Activated CD4-positive, alpha-beta T cell treated with anti-CD3 and anti-CD28 coated beads, Interleukin-2, amount 10 ng/mL, durations not matched to agents 24 days and 14 days (primary cell): ENCODE measurements at regions not wholly inside any gene's neighbourhood (a gene's known extent, or its start where the extent isn't known, plus 50 kb on each side); places are given as distances from the start of the nearest gene placed in this dataset.

Experiments
- DNase-seq: peaks from one replicate; pipeline ENCODE4 v3.0.0; 2022
- H3K27ac Mint-ChIP-seq: one replicate; pipeline ENCODE4 v1.8.0; 2022; ENCODE audit warnings: mild to moderate bottlenecking, mixed read lengths
- H3K27me3 Mint-ChIP-seq: one replicate; pipeline ENCODE4 v1.8.0; 2022; ENCODE audit warnings: mixed read lengths
- H3K36me3 Mint-ChIP-seq: one replicate; pipeline ENCODE4 v1.8.0; 2022; ENCODE audit warnings: low read depth, mild to moderate bottlenecking, mixed read lengths
- H3K4me1 Mint-ChIP-seq: one replicate; pipeline ENCODE4 v1.8.0; 2021; ENCODE audit warnings: mixed read lengths
- H3K4me3 Mint-ChIP-seq: one replicate; pipeline ENCODE4 v1.8.0; 2022; ENCODE audit warnings: mild to moderate bottlenecking, moderate library complexity, mixed read lengths
- H3K9me3 Mint-ChIP-seq: one replicate; pipeline ENCODE4 v1.8.0; 2021; ENCODE audit warnings: mixed read lengths
- intact Hi-C: fragments of 100-400 bp; cut with micrococcal nuclease; formaldehyde crosslinking; loops from one replicate; pipeline ENCODE4 v1.15.1; 2023

DNA sequence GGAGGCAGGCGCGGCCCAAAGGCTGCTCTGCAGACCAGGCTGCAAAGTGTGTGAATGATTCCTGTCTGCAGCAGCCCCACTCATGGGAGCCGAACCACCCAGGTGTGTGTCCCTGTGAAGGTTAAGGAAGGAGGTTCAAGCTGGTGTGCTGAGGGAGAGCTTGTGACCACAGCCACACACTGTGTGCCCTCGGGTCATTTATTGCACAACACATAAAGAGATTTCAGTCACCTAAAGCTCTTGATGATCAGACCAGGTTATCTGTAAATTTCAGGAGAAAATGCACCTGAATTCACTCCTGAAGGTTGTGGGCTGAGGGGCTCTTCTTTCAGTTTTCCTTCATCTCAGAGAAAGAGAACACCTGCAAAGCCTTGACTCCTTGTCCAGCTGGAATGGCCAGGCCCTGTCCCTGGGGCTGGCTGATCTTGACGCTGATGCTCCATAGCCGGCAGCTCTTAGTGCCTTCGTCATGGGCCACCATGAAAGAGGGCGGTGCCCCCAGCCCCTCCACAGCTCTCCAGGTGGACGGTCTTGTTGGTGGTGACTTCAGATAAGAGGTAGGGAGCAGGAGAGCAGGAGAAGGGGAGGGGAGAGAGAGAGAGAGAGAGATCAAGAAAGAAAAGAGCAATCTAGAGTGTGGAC is 110.8 kb upstream of the C1QTNF9B start:
- Mint-ChIP-seq H3K27ac (no peak overlapping the region), H3K36me3 (no peaks in the 10 kb centered on the region), H3K27me3 (peaks cover 24% of the 10 kb centered on the region), H3K4me1 (no peaks in the 10 kb centered on the region), H3K9me3 (no peaks in the 10 kb centered on the region), H3K4me3 (no peak overlapping the region)
- intact Hi-C loops = no loop called here
- DNase-seq = no peak

DNA sequence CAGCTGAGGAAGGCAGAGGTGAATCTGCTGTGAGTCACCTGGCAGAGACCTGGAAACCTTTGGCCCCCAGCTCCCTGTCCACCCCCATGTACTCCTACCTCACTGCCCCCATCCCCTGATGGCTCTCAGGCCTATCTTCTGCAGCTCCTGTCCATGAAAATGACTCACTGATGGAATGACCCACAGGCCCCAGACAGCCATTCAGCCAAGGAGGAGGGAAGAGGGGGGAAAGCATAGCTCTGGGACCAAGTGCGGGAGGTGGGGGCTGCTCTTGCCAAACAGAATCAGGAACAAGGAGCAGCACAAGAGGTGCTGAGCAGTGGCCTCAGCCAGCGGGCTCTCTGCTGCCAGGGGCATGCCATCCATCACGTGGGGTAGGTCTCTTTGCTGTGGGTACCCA is 111.4 kb upstream of the C1QTNF9B start:
- intact Hi-C loops = no loop called here
- no peak overlapping the region for H3K27ac Mint-ChIP-seq
- H3K9me3 Mint-ChIP-seq = no peaks in the 10 kb centered on the region

DNA sequence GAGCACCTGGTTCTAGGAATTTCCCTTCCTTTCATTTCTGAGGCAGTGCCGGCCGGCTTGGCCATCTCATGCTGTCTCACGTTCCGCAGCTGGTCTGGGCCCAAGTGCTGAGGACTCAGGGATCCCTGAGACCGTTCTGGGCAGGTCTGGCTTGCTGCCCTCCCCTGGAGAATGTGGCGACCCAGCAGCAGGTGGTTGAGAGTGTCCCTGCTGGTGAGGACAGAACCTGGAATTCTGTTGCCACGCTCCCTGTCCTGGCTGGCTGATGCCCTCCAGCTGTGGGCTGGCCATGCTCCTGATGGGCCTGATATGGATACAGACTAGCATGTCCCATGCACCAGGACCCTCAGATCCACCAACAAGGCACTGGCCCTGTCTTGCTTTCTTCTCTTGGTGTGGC is 114.0 kb upstream of the C1QTNF9B start:
- Mint-ChIP-seq H3K4me3 (no peak overlapping the region), H3K27me3 (peaks cover 9% of the 10 kb centered on the region), H3K9me3 (no peaks in the 10 kb centered on the region), H3K36me3 (no peaks in the 10 kb centered on the region), H3K27ac (no peak overlapping the region), H3K4me1 (no peaks in the 10 kb centered on the region)
- DNase-seq = no peak
- intact Hi-C loops = no loop called here

More for the DNA sequence above, 111.4 kb upstream of the C1QTNF9B start:
- DNase-seq = no peak
- no peaks in the 10 kb centered on the region for H3K4me1 Mint-ChIP-seq
- H3K36me3 Mint-ChIP-seq = no peaks in the 10 kb centered on the region
- H3K4me3 Mint-ChIP-seq = no peak overlapping the region
- H3K27me3 Mint-ChIP-seq = peaks cover 25% of the 10 kb centered on the region

DNA sequence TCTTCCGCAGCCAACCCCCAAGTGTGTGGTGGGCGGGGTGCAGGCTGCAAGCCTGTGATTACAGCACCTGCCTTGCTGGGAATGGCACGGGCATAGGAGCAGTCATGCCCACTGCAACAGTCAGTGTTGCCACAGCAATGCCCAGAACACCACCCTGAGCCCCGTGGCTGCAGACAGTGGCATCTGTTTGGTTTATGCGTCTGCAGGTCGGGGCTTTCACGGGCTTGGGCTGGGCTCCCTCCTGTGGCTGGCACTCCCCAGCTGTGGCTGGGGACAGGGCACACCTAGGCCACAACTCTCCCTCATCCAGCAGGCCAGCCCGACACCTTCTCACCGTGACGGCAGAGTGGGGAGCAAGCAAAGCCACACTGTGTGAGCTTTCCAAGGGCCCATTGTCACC is 115.3 kb upstream of the C1QTNF9B start:
- H3K9me3 Mint-ChIP-seq = no peaks in the 10 kb centered on the region
- H3K27me3 Mint-ChIP-seq = peaks cover 9% of the 10 kb centered on the region
- intact Hi-C loops = no loop called here
- no peaks in the 10 kb centered on the region for H3K36me3 Mint-ChIP-seq
- H3K4me3 Mint-ChIP-seq = no peak overlapping the region
- no peaks in the 10 kb centered on the region for H3K4me1 Mint-ChIP-seq
- H3K27ac Mint-ChIP-seq = no peak overlapping the region
- DNase-seq = no peak

DNA sequence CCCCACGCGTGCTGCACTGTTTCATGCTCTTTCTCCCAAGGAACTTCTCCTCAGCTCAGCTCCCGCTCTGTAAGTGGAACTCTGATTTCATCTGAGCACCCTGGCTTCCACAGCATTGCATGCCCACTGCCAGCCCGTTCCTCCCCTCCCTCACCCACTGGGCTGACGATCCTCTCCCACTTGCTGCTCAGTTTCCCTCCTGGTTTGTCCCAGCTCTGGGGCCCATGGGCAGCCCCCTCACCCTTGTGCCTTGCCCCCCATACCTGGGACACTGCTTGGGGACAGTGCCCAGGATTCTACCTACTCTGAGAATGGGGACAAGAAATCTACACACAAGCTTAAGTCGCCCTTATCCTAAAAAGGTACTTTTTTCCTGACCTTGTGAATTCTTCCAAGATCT is 115.9 kb upstream of the C1QTNF9B start:
- intact Hi-C loops = no loop called here
- peaks cover 9% of the 10 kb centered on the region for H3K27me3 Mint-ChIP-seq
- H3K9me3 Mint-ChIP-seq = no peaks in the 10 kb centered on the region
- no peak overlapping the region for H3K27ac Mint-ChIP-seq
- DNase-seq = no peak
- no peaks in the 10 kb centered on the region for H3K4me1 Mint-ChIP-seq
- H3K36me3 Mint-ChIP-seq = no peaks in the 10 kb centered on the region
- no peak overlapping the region for H3K4me3 Mint-ChIP-seq

DNA sequence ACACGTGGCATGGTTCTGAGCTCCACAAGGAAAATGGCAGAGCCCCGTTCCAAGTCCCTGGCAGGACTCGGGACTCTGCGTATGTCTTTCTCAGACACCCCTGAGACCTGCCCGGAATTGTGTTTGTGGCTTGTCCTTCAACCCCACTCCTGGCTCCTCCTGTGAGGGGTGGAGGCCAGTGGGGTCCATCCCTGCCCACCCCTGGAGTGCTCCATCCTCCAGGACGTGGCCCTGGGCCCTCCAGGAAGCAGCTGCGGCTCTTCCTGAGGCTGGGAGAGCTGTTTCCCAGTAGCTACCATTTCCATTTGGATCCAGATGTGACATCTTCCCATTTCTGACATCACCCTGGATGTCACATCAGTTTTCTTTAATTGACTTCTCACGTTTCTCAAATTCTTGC is 118.7 kb upstream of the C1QTNF9B start:
- no peak overlapping the region for H3K27ac Mint-ChIP-seq
- H3K9me3 Mint-ChIP-seq = no peaks in the 10 kb centered on the region
- no peak overlapping the region for H3K4me3 Mint-ChIP-seq
- DNase-seq = no peak
- H3K4me1 Mint-ChIP-seq = no peaks in the 10 kb centered on the region
- peaks cover 2% of the 10 kb centered on the region for H3K27me3 Mint-ChIP-seq
- H3K36me3 Mint-ChIP-seq = no peaks in the 10 kb centered on the region
- intact Hi-C loops = no loop called here

DNA sequence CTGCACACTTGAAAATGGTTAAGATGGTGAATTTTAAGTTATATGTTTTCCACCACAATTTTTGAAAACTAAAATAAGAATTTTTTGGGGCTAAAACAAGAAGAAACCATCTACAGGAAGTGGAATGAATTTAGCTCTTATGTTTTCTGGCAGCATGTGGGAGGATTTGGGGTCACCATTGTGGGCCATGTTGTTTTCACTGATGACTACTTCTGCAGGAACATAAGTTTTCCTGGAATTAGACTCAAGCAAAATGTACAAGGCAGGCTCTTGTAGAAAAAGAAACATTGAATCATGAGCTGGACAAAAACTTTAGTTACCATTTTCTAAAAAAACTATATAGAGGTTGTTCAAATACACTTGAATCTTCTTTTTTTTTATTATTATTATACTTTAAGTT is 125.3 kb upstream of the C1QTNF9B start:
- Mint-ChIP-seq H3K27me3 (peaks cover 8% of the 10 kb centered on the region), H3K9me3 (no peaks in the 10 kb centered on the region), H3K4me3 (no peak overlapping the region), H3K4me1 (peaks cover 3% of the 10 kb centered on the region), H3K36me3 (no peaks in the 10 kb centered on the region), H3K27ac (peak overlapping the region; percentile 20)
- intact Hi-C loops = no loop called here
- DNase-seq = no peak

DNA sequence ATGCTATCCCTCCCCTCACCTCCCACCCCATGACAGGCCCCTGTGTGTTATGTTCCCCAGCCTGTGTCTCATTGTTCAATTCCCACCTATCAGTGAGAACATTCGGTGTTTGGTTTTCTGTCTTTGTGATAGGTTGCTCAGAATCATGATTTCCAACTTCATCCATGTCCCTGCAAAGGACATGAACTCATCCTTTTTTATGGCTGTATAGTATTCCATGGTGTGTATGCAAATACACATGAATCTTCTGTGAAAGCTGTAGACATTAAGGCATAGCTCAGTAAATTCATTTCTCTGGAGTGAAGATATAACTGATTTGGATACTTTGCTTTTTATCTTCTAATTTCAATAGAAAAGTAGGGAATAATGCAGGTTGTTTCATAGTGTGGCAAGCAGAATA is 125.8 kb upstream of the C1QTNF9B start:
- Mint-ChIP-seq H3K4me1 (peaks cover 3% of the 10 kb centered on the region), H3K27me3 (peaks cover 10% of the 10 kb centered on the region), H3K4me3 (no peak overlapping the region), H3K27ac (no peak overlapping the region), H3K9me3 (no peaks in the 10 kb centered on the region), H3K36me3 (no peaks in the 10 kb centered on the region)
- DNase-seq = no peak
- intact Hi-C loops = no loop called here

DNA sequence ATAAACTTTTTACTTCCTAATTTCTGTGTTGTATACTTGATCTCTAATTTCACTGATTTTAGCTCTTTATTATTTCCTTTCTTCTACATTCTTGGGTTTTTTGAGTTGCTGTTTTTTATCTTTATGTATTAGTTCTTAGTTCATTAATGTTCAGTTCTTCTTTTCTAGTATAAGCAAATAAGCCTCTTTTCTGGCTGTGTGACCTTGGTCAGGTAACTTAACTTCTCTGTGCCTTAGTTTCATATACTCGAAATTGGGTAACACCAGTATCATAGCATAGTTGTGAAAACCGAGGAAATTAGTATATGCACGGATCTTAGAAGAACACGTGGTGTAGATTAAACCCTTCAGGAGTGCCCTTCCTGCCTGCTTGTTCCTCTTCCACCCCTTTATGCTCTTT is 130.2 kb upstream of the C1QTNF9B start:
- peaks cover 35% of the 10 kb centered on the region for H3K27me3 Mint-ChIP-seq
- H3K4me1 Mint-ChIP-seq = peaks cover 2% of the 10 kb centered on the region
- H3K36me3 Mint-ChIP-seq = no peaks in the 10 kb centered on the region
- no peak overlapping the region for H3K27ac Mint-ChIP-seq
- intact Hi-C loops = no loop called here
- H3K4me3 Mint-ChIP-seq = no peak overlapping the region
- H3K9me3 Mint-ChIP-seq = peaks cover 5% of the 10 kb centered on the region
- DNase-seq = no peak

DNA sequence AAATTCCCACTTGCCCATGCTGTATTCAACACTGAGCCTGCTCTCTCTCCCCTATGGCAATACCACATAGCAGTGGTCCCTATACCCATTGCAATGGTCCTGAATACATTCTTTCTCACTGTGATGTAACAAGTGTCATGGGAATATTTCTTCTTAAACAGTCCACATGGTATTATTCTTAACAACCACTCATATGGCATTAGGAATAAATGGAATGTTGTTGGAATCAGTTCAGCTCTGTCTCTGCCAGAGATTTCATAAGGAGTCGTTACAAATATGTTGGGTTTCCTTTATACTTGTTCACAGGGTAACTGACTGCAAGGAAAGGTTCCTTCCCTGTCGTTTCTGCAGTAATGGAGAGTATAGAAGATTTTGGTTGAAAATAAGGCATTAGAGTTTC is 128.3 kb upstream of the SPATA13 start:
- DNase-seq = no peak
- peaks cover 5% of the 10 kb centered on the region for H3K9me3 Mint-ChIP-seq
- H3K36me3 Mint-ChIP-seq = no peaks in the 10 kb centered on the region

DNA sequence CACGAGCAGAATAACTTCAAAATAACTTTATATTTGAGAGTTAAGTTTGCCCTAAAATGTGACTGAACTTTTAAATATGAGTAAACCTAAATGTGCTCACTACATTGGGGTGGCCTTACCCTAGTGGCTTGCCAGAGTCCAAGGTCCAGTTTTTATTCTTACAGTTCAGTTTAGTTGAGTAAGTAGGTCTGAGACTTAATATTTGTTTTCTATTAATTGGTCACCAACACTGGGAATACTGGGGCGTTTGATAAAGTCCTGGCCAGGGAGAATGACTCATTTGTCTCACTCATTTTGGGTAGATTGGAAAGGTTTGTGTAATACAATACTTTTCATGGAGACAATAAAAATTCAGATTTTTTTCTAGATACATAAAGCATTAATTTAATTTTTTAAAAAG is 127.8 kb upstream of the SPATA13 start:
- H3K4me1 Mint-ChIP-seq = no peaks in the 10 kb centered on the region
- no peaks in the 10 kb centered on the region for H3K36me3 Mint-ChIP-seq
- peaks cover 5% of the 10 kb centered on the region for H3K9me3 Mint-ChIP-seq
- intact Hi-C loops = no loop called here
- no peak overlapping the region for H3K4me3 Mint-ChIP-seq
- no peak for DNase-seq
- peaks cover 32% of the 10 kb centered on the region for H3K27me3 Mint-ChIP-seq
- H3K27ac Mint-ChIP-seq = no peak overlapping the region

More for the DNA sequence above, 128.3 kb upstream of the SPATA13 start:
- intact Hi-C loops = no loop called here
- no peaks in the 10 kb centered on the region for H3K4me1 Mint-ChIP-seq
- no peak overlapping the region for H3K4me3 Mint-ChIP-seq
- no peak overlapping the region for H3K27ac Mint-ChIP-seq
- H3K27me3 Mint-ChIP-seq = peaks cover 36% of the 10 kb centered on the region

DNA sequence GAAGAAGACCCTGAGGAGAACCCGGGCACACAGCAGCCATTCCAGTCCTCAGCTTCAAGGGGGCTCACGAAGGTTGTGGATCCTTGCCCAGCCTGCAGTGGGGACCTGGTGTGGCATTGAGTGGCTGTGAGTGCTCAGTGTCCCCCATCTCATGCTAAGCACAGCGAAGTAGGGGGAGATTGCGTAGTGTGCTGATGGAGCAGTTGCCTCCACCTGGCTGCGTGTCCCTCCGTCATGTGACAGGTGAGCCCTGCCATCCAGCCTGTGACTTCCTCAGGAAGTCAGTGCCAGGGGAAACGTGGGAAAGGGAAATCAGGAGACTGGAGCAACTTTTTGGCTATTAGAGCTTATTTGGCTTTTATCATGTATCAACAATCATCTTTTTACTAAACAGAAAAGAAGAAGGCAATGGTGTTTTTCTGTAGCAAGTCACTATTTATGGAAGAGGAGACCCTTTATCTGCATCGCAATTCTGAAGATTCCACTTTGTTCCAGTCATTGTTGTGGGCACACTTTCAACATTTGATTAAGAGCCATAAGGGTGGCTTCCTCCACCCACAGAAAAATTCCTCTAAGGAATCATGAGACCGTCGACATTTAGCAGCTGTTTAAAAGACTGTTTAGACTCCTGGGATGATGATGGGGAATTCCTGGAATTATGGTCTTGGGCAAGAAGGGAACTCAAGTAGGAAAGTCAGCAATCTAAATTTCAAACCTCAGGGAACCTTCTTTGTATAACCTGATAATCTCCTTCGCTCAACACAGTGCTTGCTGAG is 126.8 kb upstream of the SPATA13 start:
- H3K9me3 Mint-ChIP-seq = peaks cover 5% of the 10 kb centered on the region
- no peaks in the 10 kb centered on the region for H3K36me3 Mint-ChIP-seq
- H3K4me3 Mint-ChIP-seq = no peak overlapping the region
- H3K27ac Mint-ChIP-seq = no peak overlapping the region
- H3K27me3 Mint-ChIP-seq = peaks cover 26% of the 10 kb centered on the region
- H3K4me1 Mint-ChIP-seq = peaks cover 6% of the 10 kb centered on the region
- no peak for DNase-seq
- intact Hi-C loops = no loop called here

DNA sequence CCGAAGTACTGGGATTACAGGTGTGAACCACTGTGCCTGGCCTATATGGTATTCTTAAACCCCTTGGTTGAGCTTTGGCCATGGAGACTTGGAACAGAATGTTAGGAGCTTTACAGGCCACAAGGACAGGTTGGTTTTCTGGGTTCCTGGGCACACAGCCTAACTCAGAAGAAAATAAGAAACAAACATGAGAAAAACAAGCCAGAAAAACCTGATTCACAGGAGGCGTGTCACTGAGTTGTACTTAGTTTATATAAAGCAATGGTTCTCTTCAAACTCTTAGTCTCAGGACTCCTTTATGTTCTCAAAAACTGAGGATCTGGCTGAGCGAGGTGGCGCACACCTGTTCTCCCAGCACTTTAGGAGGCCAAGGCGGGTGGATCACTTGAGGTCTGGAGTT is 125.1 kb upstream of the SPATA13 start:
- DNase-seq = no peak
- Mint-ChIP-seq H3K4me3 (no peak overlapping the region), H3K27me3 (peaks cover 19% of the 10 kb centered on the region), H3K27ac (no peak overlapping the region), H3K4me1 (peaks cover 18% of the 10 kb centered on the region), H3K9me3 (no peaks in the 10 kb centered on the region), H3K36me3 (no peaks in the 10 kb centered on the region)
- intact Hi-C loops = no loop called here

DNA sequence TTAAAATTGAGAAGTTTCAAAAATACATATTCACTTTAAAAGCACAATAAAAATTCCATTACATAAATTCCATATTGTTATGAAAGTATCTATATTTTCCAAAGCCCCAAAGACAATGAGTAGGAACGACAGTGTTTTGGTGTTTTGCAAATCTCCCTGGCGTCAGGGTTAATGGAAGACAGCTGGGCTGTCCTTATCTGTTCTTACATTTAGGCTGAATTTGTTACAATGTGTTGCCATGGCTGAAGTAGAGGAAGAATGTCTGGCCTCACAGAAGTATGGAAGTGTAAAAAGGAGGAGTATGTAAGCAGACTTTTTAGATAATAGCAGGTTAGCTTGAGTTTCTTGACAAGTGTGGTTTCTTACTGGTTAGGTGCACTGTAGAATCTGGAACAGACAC is 124.4 kb upstream of the SPATA13 start:
- H3K4me1 Mint-ChIP-seq = peaks cover 18% of the 10 kb centered on the region
- no peak overlapping the region for H3K4me3 Mint-ChIP-seq
- H3K27ac Mint-ChIP-seq = no peak overlapping the region
- H3K9me3 Mint-ChIP-seq = no peaks in the 10 kb centered on the region
- no peaks in the 10 kb centered on the region for H3K36me3 Mint-ChIP-seq
- H3K27me3 Mint-ChIP-seq = peaks cover 15% of the 10 kb centered on the region
- intact Hi-C loops = no loop called here
- no peak for DNase-seq

DNA sequence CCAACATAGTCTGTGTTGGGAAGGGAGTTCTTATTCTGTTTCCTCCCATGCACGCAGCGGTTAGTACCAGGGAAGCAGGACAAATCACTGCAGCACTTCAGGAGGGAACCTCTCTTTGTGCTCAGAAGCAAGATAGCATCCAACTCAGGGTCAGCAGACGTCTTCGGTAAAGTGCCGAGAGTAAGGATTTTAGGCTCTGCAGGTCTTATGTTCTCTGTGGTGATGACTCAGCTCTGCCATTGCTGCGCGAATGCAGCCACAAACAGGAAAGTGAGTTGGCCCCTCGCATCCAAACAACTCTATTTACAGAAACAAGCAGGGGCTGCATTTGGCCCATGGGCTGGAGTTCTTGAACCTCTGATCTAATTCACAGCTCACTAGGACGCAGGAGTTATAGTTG is 122.1 kb upstream of the SPATA13 start:
- Mint-ChIP-seq H3K4me3 (peak overlapping the region; percentile 24), H3K4me1 (peaks cover 18% of the 10 kb centered on the region), H3K9me3 (no peaks in the 10 kb centered on the region), H3K36me3 (no peaks in the 10 kb centered on the region), H3K27me3 (peaks cover 4% of the 10 kb centered on the region), H3K27ac (peak overlapping the region; percentile 22)
- DNase-seq = peak; percentile 80
- intact Hi-C loops = no loop called here
